ENCODE measurements at regions not wholly inside any gene's neighbourhood (a gene's known extent, or its start where the extent isn't known, plus 50 kb on each side); places are given as distances from the start of the nearest gene placed in this dataset.

- no peak overlapping the region for H3K4me3 ChIP-seq (replicated peaks; ENCODE audit: low read depth, low read length)
- no peak for TF ChIP-seq CTCF (IDR thresholded peaks at IDR 0.05; ENCODE audit: low read depth, low read length, missing control alignments)
- DNase-seq (ENCODE audit: extremely low read depth, low read depth) = no peak
Measured at GRCh38 chr1:76012341-76013205, 62.0 kb upstream of the ST6GALNAC3 start.

- DNase-seq (ENCODE audit: extremely low read depth, low read depth) = no peak
- H3K4me3 ChIP-seq (replicated peaks; ENCODE audit: low read depth, low read length) = no peak overlapping the region
- TF ChIP-seq CTCF (IDR thresholded peaks at IDR 0.05; ENCODE audit: low read depth, low read length, missing control alignments) = no peak
Measured at GRCh38 chr1:76013206-76013581, 61.4 kb upstream of the ST6GALNAC3 start.

GRCh38 chr1:76015478-76016103 lies 59.0 kb upstream of the ST6GALNAC3 start:
- no peak for DNase-seq (ENCODE audit: extremely low read depth, low read depth)
- H3K4me3 ChIP-seq (replicated peaks; ENCODE audit: low read depth, low read length) = no peak overlapping the region
- no peak for TF ChIP-seq CTCF (IDR thresholded peaks at IDR 0.05; ENCODE audit: low read depth, low read length, missing control alignments)

GRCh38 chr1:76018045-76018444 lies 56.5 kb upstream of the ST6GALNAC3 start:
- no peak for DNase-seq (ENCODE audit: extremely low read depth, low read depth)
- H3K4me3 ChIP-seq (replicated peaks; ENCODE audit: low read depth, low read length) = no peak overlapping the region
- TF ChIP-seq CTCF (IDR thresholded peaks at IDR 0.05; ENCODE audit: low read depth, low read length, missing control alignments) = no peak

GRCh38 chr1:76021846-76022245 lies 52.7 kb upstream of the ST6GALNAC3 start:
- no peak overlapping the region for H3K4me3 ChIP-seq (replicated peaks; ENCODE audit: low read depth, low read length)
- no peak for DNase-seq (ENCODE audit: extremely low read depth, low read depth)
- no peak for TF ChIP-seq CTCF (IDR thresholded peaks at IDR 0.05; ENCODE audit: low read depth, low read length, missing control alignments)

- no peak for TF ChIP-seq CTCF (IDR thresholded peaks at IDR 0.05; ENCODE audit: low read depth, low read length, missing control alignments)
- H3K4me3 ChIP-seq (replicated peaks; ENCODE audit: low read depth, low read length) = no peak overlapping the region
- DNase-seq (ENCODE audit: extremely low read depth, low read depth) = no peak
Measured at GRCh38 chr1:76023669-76024435, 50.7 kb upstream of the ST6GALNAC3 start.
